Stimulated activated CD8-positive, alpha-beta memory T cell treated with anti-CD3 and anti-CD28 coated beads, Interleukin-2, amount 100 ng/mL, for 48 hours (primary cell): ENCODE measurements at regions not wholly inside any gene's neighbourhood (a gene's known extent, or its start where the extent isn't known, plus 50 kb on each side); places are given as distances from the start of the nearest gene placed in this dataset.

Experiments
- DNase-seq, 2 donors: peaks; one replicate each; pipeline ENCODE4 v3.0.0-alpha.2; 2020; ENCODE audit warnings: low read depth in 2 of 2

DNA sequence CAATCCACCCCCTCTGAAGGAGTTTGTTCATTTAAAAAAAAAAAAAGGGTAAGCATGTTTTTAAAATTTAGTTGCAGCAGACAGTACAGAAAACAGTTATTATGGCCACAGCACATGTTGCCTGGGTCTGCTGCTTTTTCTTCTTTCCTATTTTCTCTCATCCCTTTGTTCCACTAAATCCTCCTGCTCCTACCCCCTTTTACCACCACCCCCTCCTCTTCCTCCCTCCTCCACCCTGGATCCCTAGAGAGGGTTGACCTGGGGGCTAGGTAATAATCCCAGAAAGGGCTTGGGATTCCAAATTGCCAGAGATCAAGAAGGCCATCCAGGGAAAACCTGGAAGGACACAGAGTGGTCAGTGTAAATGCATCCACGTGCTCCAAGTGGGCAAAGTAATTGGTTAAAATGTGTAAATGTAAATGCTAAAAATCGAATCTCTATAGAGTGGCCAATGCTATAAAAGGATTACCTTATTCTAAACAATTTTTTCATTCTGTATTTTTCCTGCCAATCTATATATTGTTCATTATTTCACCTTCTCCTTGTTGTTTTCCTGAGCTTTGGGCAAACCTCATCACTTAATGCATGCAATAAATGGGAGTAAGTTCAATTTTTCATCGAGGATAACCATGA is 89.0 kb upstream of the PIK3CG start:
- no peak for DNase-seq

DNA sequence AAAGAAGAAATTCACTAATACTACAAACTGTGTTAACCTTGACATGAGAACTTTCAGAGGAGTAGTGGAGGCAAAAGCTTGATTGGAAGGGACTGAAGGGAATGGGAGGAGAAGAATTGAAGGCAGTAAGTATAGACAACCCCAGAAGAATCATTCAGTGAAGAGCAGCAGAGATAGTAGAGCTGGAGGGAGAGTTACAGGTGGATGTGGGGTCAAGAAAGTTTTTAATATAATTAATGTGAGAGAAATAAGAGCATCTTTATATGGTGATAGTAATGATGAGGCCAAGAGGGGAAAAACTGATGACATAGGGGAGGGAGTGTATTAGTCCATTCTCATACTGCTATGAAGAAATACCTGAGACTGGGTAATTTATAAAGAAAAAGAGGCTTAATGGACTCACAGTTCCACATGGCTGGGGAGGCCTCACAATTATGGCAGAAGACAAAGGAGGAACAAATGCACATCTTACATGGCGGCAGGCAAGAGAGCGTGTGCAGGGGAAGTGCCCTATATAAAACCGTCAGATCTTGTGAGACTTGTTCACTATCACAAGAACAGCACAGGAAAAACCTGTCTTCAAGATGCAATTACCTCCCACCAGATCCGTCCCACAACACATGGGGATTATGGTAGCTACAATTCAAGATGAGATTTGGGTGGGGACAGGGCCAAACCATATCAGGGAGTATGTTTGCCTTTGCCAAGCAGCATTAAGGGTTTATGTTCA is 88.3 kb upstream of the PIK3CG start:
- DNase-seq = no peak

DNA sequence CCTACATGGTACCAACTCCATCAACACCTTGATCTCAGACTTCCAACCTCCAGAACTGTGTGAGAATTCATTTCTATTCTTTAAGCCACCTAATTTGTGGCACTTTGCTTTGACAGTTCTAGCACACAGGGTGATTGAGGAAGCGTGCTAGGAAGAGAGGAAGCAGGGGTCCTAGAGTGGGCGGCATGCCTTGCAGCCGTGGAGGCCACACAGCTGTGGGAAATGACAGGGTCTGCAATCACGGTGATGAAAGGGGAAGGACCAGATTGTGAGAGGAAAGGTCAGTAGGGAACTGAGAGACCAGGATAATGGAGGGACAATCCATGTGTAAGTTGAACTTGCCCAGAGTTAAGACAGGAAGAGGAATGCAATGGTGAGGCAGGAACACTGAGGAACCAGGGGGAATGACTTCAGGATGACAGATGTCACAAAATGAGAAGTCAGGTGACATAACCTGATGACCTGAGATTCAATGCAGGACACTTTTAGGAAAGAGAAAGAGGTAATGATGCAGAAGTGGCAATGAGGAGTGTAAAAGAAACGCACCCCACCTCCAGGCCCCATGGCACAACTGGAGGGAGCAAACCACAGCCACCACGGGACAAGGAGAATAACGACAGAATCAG is 87.3 kb upstream of the PIK3CG start:
- DNase-seq = no peak

DNA sequence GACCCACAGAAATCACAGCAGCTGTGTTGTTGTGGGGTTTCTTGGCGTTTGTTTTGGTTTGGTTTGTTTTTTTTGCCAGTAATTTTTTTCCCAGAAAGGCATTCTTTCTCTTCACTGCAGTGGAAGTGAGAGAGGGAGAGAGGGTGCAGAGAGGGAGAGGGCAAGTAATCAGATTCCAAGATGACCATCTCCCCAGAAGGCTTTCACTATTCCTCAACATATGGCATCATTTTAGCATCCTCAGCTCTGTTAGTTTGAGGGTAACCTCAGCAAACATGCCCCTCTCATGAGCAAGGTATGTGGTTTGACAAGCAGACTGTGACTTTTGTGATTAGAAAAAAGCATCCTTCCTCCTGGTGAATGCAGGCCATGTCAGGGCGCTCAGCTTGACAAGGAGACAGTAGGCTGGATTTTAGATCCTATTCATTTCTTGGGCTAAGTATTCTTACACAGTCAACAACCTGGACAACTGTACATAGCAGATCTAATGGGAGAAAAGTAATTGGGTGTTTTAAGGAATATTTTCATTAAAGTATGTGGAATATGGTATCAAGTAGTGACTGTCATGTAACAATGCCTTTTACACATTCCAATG is 86.3 kb upstream of the PIK3CG start:
- no peak for DNase-seq

DNA sequence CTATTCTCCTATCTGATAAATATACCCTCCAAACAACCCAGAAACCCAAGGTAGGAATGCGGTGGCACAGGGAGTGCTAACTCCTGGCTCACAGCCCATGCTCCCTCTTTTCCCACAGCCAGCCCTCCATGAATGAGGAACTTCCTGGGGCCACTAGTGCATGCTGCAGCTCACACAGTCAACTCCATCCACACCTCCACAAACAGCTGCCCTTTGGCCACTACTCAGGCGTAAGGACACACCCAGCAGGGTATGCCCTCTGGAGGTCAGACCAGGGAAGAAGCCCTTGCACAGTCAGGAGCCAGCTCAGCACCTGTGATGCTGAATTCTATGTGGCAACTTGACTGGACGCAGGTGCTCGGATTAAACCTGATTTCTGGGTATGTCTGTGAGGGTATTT is 85.2 kb upstream of the PIK3CG start:
- no peak for DNase-seq

DNA sequence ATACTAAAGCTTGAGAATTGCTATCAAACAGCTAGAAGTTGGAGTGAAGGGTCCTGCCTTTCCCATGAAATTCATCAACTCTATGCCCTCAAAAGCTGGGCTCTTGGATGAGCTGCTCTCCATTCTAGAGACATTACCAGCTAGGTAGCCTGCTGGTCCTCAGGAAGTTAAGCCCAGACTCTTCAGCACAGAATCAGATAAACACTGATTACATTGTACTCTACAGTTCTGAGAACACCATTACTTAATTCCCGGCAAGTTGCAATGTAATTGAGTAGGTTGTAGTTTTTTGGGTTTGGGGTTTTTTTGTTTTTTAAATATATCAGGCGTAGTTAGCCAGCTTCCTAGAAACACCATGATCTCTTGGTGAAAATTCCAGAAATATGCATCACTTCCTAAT is 84.1 kb upstream of the PIK3CG start:
- no peak for DNase-seq

DNA sequence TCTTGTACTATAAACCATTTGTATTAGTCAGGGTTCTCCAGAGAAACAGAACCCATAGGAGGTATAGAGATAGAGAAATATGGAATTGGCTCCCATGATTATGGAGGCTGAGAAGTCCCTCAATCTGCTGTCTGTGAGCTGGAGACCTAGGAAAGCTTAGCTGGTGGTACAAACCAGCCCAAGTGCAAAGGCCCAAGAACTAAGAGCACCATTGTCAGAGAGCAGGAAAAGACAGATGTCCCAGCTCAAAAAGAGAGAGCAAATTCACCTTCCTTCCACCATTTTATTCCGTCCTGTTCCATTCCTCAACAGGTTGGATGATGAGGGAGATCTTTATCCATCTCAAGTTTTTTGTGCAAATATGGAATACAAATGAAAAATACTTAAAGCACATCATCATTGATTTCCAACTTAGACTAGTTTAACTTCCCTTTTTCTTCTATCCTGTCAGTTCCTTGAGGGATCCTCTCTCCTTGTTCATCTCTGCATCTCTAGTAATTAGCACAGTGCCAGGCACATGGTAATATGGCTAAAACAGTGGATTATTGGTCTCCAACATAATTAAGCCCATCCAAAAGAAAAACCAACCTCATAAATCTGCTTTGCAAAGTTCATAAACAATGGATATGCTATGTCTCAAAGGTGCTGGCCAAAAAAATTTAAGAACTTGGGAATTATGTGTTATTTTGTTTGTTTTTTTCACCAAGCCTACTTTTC is 83.1 kb upstream of the PIK3CG start:
- DNase-seq = no peak

DNA sequence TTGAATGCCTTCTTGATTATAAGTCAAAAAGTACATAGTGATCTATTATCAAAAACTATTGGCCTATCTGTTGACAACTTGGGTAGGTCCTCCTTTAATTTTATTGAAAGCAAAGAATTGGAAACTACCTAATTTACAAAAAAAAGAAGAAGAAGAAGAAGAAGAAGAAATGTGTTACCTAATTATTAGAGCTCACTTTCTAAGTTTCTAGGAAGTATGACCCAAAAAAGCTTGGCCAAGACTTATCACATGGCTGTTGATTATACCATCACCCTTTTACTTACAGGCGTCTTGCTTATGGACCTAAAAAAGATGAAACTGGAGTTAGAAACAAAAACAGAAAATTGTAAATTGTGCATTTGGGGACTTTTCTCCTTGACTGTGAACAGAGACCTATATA is 81.8 kb upstream of the PIK3CG start:
- DNase-seq = no peak

DNA sequence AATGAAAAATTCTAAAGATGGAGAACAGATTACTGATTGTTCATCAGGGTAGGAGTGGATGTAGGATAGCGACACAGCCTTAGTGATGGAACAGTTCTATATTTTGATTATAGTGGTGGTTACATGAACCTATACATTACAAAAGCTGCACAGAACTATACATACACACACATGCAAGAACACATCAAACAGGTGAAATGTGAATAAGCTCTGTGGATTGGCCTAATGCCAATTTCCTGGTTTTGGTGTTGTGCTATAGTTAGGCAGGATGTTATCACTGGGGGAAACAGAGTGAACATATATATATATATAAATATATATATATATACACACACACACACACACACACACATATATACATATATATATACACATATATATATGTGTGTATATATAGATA is 76.4 kb upstream of the PIK3CG start:
- DNase-seq = no peak

DNA sequence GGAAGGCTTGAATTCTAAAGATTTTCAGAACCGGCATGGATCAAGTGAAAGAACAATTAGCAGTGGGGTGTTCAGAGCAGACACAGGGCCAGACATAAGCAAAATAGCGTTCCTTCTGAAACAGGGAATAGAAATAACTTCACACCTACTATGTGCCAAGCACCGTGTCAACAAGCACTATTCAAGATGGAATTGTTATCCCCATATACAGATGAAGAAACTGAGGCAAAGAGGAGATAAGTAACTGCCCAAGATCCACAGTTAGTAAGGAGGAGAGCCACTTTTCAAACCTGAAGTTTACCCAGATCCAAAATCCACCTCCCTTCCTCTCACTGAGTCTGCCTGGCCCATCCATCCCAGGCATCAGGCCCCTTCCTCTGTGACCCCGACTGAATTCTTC is 73.6 kb upstream of the PIK3CG start:
- DNase-seq = no peak

DNA sequence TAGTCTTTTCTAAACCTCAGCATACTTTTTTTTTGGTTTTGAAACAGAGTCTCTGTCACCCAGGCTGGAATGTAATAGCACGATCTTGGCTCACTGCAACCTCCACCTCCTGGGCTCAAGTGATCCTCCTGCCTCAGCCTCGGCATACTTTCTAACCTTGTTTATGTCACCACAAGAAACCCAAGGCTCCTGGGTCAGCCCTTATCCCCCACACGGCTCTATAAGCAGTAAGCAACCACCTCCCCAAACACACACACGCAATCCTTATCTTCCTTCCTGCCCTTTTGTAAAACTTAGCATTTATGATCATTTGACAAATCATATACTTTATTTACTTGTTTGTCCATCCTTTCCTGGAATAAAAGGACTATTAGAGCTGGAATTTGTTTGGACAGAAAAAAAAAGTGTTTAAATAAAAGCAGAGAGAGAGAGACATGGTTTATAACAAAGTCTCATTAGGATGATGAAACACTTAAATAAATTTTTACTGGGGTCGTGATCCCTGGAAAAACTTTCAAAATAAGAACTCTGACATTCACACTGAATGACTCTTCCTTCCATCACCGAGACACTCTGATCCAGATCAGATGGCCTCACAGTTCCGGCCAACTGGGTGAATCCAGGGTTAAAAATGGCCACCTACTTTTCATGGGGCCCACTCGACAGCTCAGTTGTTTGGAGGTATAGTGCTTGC is 72.7 kb upstream of the PIK3CG start:
- DNase-seq = no peak

DNA sequence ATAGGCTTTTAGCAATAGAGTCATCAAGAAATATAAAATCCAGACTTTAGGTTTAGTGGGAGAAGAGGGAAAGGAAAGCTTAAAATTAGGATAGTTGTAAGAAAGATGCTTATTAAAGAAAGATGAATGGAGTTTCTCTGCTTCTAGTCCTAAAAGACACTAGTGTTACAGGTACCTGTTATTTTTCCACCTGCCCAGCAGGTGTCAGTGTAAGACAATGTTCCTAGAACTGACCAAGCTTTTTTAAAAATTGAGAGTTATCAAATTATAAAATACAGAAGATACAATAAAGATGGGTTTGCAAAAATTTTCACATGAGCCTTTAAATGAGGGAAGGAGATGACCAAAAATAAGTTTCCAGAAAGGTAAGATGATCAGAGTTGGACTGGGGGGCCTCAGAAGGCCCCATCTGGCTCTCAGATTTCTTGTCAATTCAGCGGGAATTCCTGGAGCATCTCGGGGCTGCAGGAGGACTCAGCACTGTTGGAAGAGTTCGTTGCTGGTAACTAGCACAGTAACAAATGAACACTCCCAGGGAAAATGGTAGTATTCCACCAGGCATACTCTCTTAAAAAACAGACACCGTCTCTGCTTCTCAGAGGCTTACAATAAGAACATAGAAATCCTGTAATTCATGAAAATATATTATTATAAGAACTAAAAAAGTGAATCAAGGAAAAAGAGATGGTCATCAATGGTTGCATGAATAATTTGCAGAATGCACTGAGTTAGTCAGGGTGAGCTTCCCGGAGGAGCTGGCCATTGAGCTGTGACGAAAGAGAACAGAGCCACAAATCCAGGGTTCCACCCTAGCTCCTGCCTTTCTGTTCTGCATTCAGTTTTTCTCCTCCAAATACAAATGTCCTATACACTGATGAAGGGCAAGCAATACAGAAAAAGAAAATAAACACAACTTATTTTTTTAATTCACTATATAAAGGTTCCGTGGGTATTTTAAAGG is 71.8 kb upstream of the PIK3CG start:
- no peak for DNase-seq

DNA sequence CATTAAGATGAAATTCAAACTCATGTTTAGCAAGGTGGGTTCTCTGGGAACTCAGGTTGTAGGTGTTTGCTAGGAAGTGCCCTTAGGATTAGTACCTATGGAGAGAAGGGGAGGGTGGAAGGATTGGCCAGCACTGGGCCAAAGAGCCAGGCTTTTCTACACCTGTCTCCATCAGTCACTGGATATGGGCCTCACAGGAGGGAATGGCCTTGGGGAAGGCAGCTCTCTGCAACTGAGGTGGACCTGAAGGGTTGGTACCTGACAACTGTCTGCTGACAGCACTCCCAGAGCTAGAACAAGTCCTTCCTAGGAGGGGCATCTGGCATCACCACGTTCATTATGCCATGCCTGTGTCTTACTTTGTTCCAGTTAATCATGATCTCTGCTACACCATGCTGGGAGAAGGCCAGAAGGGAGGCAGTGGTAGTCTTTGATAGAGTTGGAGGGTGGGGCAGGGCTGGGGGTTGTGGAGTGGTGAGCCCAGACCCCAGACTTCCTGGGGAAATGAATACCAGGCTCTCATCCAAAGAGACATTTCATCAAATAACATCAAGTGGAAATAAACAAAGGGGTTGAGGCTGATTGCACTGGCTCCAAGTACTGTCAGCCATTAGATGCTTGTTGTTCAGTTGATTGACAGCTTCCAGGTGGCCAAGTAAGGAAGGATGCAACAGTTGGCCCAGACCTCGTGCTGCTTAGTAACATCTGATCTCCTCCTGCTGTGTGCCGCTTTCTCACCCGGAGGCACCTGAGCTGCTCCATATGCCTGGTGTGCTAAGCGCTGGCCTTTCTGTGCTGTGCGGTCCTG is 70.6 kb upstream of the PIK3CG start:
- no peak for DNase-seq

DNA sequence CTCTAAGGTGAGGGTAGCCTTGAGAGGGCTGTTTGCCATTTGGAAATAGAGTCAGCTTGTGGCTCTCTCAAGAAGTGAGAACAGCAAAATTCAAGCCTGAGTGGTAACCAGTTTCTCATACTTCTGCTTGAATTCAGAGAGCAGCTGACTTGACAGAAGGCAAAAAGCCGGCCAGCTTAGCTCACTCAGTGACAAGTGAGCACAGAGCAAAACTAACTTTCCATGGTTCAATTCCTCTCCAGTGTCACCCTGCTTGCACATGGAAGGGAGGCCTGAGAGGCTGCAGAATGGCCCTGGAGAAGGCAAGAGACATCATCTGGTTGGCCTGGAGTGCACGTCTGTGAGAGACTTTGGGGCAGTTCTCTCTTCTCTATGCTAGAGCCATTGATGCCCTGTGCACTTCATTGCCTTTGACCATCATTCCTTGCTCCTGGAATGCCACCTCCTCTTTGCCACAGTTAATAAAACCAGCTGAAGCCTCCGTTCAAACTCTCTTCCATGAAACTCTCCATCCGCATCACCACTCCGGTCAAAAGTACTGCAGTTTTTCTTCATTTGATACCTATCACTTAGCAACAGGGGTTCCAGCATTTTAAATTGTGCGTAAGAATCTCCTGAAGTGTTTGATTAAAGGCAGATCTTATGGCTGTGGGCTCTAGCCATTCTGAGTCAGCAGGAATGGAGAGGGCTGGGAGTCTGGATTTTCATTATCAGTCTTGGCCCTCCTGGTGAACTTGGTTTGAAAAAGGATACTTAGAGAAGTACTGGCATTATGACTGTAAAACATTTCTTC is 69.8 kb upstream of the PIK3CG start:
- DNase-seq = no peak

DNA sequence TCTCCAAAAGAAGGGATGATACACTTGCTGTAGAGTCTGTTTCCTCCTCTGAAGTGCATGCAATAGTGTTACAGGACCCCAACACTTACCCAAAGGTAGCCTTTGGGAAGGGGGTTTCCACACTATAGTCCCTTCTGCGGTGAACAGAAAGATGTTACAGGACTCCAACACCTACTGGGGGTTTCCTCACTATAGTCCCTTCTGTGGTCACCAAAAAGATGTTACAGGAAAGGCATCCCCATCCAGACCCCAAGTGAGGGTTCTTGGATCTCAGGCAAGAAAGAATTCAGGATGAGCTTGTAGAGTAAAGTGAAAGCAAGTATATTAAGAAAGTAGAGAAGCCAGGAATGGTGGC is 69.2 kb upstream of the PIK3CG start:
- no peak for DNase-seq

DNA sequence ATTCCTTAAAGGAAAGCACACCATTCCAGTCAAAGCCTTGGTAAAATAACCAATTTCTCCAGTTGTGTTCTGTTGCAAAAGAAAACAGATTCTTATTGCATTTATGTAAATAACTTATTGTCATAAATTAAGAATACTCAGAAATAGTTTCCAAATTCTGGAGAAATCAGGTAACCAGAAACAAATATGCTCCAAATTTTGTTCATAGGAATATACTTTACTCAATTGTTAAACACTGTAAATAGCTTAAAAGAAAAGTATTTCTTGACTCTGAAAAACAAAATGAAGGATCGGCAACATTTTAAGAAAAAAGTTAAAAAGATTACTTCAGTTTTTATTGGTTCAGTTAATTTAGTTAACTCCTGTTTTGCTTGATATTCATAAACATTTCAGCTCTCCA is 67.1 kb upstream of the PIK3CG start:
- DNase-seq = no peak

DNA sequence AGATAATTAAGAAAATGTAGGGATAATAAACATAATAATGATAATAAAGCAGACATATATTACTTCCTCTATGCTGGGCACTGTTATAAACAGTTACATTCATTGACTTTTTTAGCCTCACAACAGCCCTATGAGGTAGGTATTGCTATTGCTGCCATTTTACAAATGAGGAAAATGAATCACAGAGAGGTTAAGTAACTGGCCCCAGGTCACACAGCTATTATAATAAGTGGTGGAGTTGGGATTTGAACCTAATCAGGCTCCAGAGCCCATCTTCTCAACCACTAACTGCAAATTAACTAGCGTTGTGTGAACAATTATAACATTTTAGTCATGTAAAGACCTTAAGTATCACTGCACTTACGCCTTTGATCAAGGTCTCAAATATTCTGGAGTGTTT is 62.5 kb upstream of the PIK3CG start:
- no peak for DNase-seq

DNA sequence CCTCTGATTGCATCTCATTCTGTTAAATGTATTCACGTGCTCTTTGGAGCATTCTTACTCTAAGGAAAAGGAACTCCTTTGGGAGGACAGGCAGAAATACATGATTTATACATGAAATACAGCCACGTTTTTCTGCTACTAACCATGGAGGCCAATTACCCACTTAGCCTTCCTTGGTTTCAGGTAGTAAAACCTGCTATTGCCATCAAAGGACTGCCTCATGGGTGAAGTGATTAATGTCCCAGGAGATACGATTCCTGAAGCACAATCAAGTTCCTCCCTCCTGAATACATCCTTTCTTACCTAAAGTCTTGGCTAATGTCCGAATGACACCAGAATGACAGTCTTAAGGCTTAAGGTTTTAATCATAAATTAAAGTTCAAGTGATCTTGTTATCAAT is 58.5 kb upstream of the PIK3CG start:
- no peak for DNase-seq

DNA sequence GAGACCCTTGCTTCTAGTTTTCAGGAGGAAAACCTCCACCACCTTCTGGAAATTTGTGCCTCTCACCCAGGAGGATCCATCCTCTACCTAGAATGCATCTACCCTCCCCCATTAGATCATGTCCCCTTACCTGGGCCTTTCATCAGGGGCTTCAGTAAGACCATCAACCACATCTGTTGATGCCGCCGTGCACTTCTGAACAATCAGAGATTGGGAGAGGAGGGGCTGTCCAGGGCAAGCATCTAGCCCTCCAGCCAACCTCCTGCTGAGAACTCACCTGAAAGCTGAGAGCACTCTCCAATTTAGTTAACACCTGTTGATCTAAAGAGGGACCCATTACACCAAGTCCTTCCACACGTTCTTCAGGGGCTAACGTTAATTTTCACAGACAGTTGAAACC is 57.6 kb upstream of the PIK3CG start:
- DNase-seq = no peak
